HepG2 (cell line): ENCODE measurements at regions not wholly inside any gene's neighbourhood (a gene's known extent, or its start where the extent isn't known, plus 50 kb on each side); places are given as distances from the start of the nearest gene placed in this dataset.

Experiments
- CCAR2 ChIP-seq: fragments of 200-400 bp; formaldehyde crosslinking; optimal IDR thresholded peaks from 2 replicates; pipeline ENCODE3; 2018; ENCODE audit warnings: low read depth, mild to moderate bottlenecking, low read length, moderate library complexity
- FOXJ3 ChIP-seq: sonication (generic); formaldehyde crosslinking; IDR thresholded peaks from 2 replicates; pipeline ENCODE4 v1.4.0; 2020; ENCODE audit warnings: missing genetic modification reagents, mild to moderate bottlenecking, borderline replicate concordance
- HMGXB3 ChIP-seq: sonication (generic); formaldehyde crosslinking; IDR thresholded peaks from 2 replicates; pipeline ENCODE4 v1.4.0; 2020; ENCODE audit warnings: missing genetic modification reagents, borderline replicate concordance
- TGIF2 ChIP-seq: IDR thresholded peaks from 2 replicates; pipeline ENCODE4 v1.6.1; 2016; ENCODE audit warnings: control low read depth, missing compliant biosample characterization
- ZBTB20 ChIP-seq: sonication (generic); formaldehyde crosslinking; IDR thresholded peaks from 2 replicates; pipeline ENCODE4 v1.8.1; 2023; ENCODE audit warnings: missing genetic modification reagents, low read depth, mild to moderate bottlenecking, borderline replicate concordance
- ZNF318 ChIP-seq: sonication (generic); formaldehyde crosslinking; IDR thresholded peaks from 2 replicates; pipeline ENCODE4 v1.4.0; 2020; ENCODE audit warnings: mild to moderate bottlenecking, missing genetic modification reagents
- ZNF549 ChIP-seq: sonication (generic); formaldehyde crosslinking; IDR thresholded peaks from 2 replicates; pipeline ENCODE4 v1.5.0; 2020; ENCODE audit warnings: missing genetic modification reagents
- ZSCAN9 ChIP-seq: IDR thresholded peaks from 2 replicates; pipeline ENCODE4 v1.6.1; 2016; ENCODE audit warnings: borderline replicate concordance
- TF ChIP-seq, protein P1 (sequence below): sonication (generic); formaldehyde crosslinking; IDR thresholded peaks from 2 replicates; pipeline ENCODE4 v1.4.0; 2020; ENCODE audit warnings: missing genetic modification reagents, borderline replicate concordance
- TF ChIP-seq, protein P2 (sequence below): IDR thresholded peaks from 2 replicates; pipeline ENCODE4 v1.6.1; 2016; ENCODE audit warnings: missing compliant biosample characterization, missing genetic modification reagents, borderline replicate concordance
- TF ChIP-seq, protein P3 (sequence below): sonication (generic); formaldehyde crosslinking; IDR thresholded peaks from 2 replicates; pipeline ENCODE4 v1.4.0; 2020; ENCODE audit warnings: missing genetic modification reagents

DNA sequence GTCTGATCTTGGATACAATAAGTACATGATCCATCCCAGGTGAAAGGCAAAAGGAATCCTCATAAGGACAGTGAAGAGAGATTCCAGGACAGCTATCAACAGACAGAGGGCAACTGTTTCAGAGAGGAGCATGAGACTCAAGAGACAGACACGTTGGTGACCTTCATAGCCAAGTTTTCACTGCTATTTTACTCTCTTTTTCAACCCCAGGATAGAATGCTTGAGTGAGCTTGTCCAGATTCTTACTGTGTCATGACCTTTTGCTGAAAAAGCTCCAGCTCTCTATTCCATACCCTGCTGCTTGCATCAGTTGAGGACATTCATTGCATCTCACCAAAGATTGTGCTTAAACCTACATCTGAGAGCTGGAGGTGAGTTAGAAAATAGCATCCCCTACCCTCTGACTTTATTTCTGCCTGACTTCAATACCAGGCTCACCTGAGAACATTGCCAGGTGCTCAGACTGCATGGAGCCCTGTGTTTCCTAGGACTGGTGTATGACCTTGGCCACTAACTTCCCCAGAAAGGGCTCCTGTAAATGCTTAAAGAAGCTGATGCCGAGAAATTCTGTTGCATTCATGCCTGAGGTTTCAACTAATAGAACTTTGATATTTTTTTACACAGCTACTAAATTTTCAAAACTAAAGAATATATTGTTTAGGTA, 70.4 kb upstream of the TMEM17 start (continued):
- TF ChIP-seq, protein P1, sequence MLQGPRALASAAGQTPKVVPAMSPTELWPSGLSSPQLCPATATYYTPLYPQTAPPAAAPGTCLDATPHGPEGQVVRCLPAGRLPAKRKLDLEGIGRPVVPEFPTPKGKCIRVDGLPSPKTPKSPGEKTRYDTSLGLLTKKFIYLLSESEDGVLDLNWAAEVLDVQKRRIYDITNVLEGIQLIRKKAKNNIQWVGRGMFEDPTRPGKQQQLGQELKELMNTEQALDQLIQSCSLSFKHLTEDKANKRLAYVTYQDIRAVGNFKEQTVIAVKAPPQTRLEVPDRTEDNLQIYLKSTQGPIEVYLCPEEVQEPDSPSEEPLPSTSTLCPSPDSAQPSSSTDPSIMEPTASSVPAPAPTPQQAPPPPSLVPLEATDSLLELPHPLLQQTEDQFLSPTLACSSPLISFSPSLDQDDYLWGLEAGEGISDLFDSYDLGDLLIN (CRISPR knock-in tag), result no peak
- TF ChIP-seq TGIF2 (CRISPR knock-in tag) (0 out of 2 replicates have a peak, but pooled peaks have one; percentile 13), HMGXB3 (CRISPR knock-in tag) (no peak), ZSCAN9 (CRISPR knock-in tag) (no peak), ZBTB20 (CRISPR knock-in tag) (no peak), CCAR2 (no peak), FOXJ3 (CRISPR knock-in tag) (no peak), ZNF549 (CRISPR knock-in tag) (no peak), ZNF318 (CRISPR knock-in tag) (no peak)
- TF ChIP-seq, protein P2, sequence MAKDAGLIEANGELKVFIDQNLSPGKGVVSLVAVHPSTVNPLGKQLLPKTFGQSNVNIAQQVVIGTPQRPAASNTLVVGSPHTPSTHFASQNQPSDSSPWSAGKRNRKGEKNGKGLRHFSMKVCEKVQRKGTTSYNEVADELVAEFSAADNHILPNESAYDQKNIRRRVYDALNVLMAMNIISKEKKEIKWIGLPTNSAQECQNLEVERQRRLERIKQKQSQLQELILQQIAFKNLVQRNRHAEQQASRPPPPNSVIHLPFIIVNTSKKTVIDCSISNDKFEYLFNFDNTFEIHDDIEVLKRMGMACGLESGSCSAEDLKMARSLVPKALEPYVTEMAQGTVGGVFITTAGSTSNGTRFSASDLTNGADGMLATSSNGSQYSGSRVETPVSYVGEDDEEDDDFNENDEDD (CRISPR knock-in tag), result 0 out of 2 replicates have a peak, but pooled peaks have one; percentile 28
- TF ChIP-seq, protein P3, sequence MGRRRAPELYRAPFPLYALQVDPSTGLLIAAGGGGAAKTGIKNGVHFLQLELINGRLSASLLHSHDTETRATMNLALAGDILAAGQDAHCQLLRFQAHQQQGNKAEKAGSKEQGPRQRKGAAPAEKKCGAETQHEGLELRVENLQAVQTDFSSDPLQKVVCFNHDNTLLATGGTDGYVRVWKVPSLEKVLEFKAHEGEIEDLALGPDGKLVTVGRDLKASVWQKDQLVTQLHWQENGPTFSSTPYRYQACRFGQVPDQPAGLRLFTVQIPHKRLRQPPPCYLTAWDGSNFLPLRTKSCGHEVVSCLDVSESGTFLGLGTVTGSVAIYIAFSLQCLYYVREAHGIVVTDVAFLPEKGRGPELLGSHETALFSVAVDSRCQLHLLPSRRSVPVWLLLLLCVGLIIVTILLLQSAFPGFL (CRISPR knock-in tag), result no peak
